Common myeloid progenitor, CD34-positive (primary cell): ENCODE measurements at regions not wholly inside any gene's neighbourhood (a gene's known extent, or its start where the extent isn't known, plus 50 kb on each side); places are given as distances from the start of the nearest gene placed in this dataset.

Experiments
- CTCF ChIA-PET: fragments of 350-600 bp; sonication (Branson Sonifier 250); formaldehyde crosslinking; loops from one replicate; lab custom pipeline; 2021; ENCODE audit warnings: antibody characterized with exemption; lab: Charles Lee
- POLR2A ChIA-PET: fragments of 350-600 bp; sonication (Branson Sonifier 250); formaldehyde crosslinking; loops from one replicate; lab custom pipeline; 2021; ENCODE audit warnings: antibody characterized with exemption; lab: Charles Lee
- DNase-seq, 3 donors: peaks; one replicate each; pipeline versions ENCODE4 v3.0.0 to v3.0.0-alpha.2; 2013
- H3K27ac ChIP-seq, 2 experiments: 1 replicate in 1 of 2; 2 replicates in 1 of 2; pipeline ENCODE4 v1.7.0; 2013; ENCODE audit warnings: inconsistent platforms in 2 of 2, low read length in 2 of 2, mild to moderate bottlenecking in 2 of 2, low read depth in 1 of 2, moderate library complexity in 1 of 2; ENCODE audit not compliant: severe bottlenecking in 2 of 2, insufficient read depth in 1 of 2, poor library complexity in 1 of 2
- H3K27me3 ChIP-seq, 5 experiments: replicated peaks in 2 of 5; 1 replicate in 3 of 5; 2 replicates in 2 of 5; pipeline versions ENCODE4 v1.6.1 to v1.7.0; 2013; ENCODE audit warnings: low read length in 4 of 5, mild to moderate bottlenecking in 2 of 5, moderate library complexity in 2 of 5, inconsistent platforms in 1 of 5; ENCODE audit not compliant: insufficient read depth in 5 of 5, control insufficient read depth in 4 of 5
- H3K36me3 ChIP-seq, 4 experiments: 1 replicate in 2 of 4; 2 replicates in 2 of 4; pipeline versions ENCODE4 v1.6.1 to v1.7.0; 2013; ENCODE audit warnings: low read length in 3 of 4, control low read depth in 1 of 4, mild to moderate bottlenecking in 1 of 4; ENCODE audit not compliant: control insufficient read depth in 4 of 4, insufficient read depth in 4 of 4
- H3K4me1 ChIP-seq, 4 experiments: 1 replicate in 3 of 4; 2 replicates in 1 of 4; pipeline versions ENCODE4 v1.6.1 to v1.7.1; 2013; ENCODE audit warnings: low read length in 3 of 4, mild to moderate bottlenecking in 3 of 4, control low read depth in 1 of 4, inconsistent platforms in 1 of 4, moderate library complexity in 1 of 4; ENCODE audit not compliant: control insufficient read depth in 4 of 4, insufficient read depth in 4 of 4; ENCODE audit errors: control extremely low read depth in 1 of 4
- H3K4me3 ChIP-seq, 7 experiments: 1 replicate in 4 of 7; 2 replicates in 3 of 7; pipeline versions ENCODE4 v1.5.1 to v1.7.0; 2013; ENCODE audit warnings: mild to moderate bottlenecking in 7 of 7, low read length in 6 of 7, moderate library complexity in 6 of 7, inconsistent platforms in 2 of 7, low read depth in 2 of 7, control low read depth in 1 of 7; ENCODE audit not compliant: insufficient read depth in 4 of 7, control insufficient read depth in 1 of 7; ENCODE audit errors: extremely low read depth in 1 of 7
- H3K9me3 ChIP-seq, 5 experiments: 1 replicate in 4 of 5; 2 replicates in 1 of 5; pipeline versions ENCODE4 v1.6.1 to v1.7.1; 2013; ENCODE audit warnings: low read length in 4 of 5, mild to moderate bottlenecking in 2 of 5, inconsistent platforms in 1 of 5, low read depth in 1 of 5, moderate library complexity in 1 of 5; ENCODE audit not compliant: control insufficient read depth in 4 of 5, insufficient read depth in 2 of 5; ENCODE audit errors: control extremely low read depth in 1 of 5
- WGBS: methylation state at CpG from one replicate; pipeline ENCODE4 v1.1.5; 2013; ENCODE audit not compliant: insufficient coverage; 5-methylcytosine and 5-hydroxymethylcytosine counted together

GRCh38 chr3:104750581-104750980, 616.1 kb upstream of the ALCAM start:
- ChIA-PET POLR2A (no interaction called here), CTCF (no interaction called here)
- Histone ChIP-seq H3K36me3 (no peaks in the 10 kb centered on the region), H3K4me1 (no peaks in the 10 kb centered on the region), H3K9me3 (peaks cover 0 to 2% (median 0%) of the 10 kb centered on the region in 5 experiments), H3K27ac (no peak overlapping the region), H3K27me3 (no peaks in the 10 kb centered on the region), H3K4me3 (no peak overlapping the region)
- WGBS: 83% methylated on average over 3 of the region's 4 CpGs
- DNase-seq: no peak

GRCh38 chr3:104755791-104756190, 610.9 kb upstream of the ALCAM start:
- CTCF ChIA-PET: no interaction called here

GRCh38 chr3:104763007-104763406, 603.7 kb upstream of the ALCAM start:
- CTCF ChIA-PET: no interaction called here

More at GRCh38 chr3:104755791-104756190, 610.9 kb upstream of the ALCAM start:
- no CpG with 5 or more reads among the region's 1 CpG for whole genome bisulfite sequencing
- Histone ChIP-seq H3K9me3 (no peaks in the 10 kb centered on the region), H3K27ac (no peak overlapping the region), H3K4me3 (no peak overlapping the region), H3K4me1 (no peaks in the 10 kb centered on the region), H3K27me3 (no peaks in the 10 kb centered on the region), H3K36me3 (no peaks in the 10 kb centered on the region)
- DNase-seq: no peak
- POLR2A ChIA-PET: no interaction called here

GRCh38 chr3:104764496-104764895, 602.2 kb upstream of the ALCAM start:
- ChIA-PET CTCF (interaction anchor here (0.6 kb wide), 1 partner anchor 1524 kb away, joined by 3 read pairs; no protein-coding TSS in a partner anchor), POLR2A (no interaction called here)
- no peaks in the 10 kb centered on the region for H3K36me3 ChIP-seq
- no peak overlapping the region for H3K27ac ChIP-seq
- H3K4me1 ChIP-seq: no peaks in the 10 kb centered on the region
- no peak for DNase-seq
- peaks cover 0 to 2% (median 0%) of the 10 kb centered on the region in 5 experiments for H3K9me3 ChIP-seq
- WGBS: no CpG with 5 or more reads among the region's 4 CpGs
- no peak overlapping the region for H3K4me3 ChIP-seq
- no peaks in the 10 kb centered on the region for H3K27me3 ChIP-seq

More at GRCh38 chr3:104763007-104763406, 603.7 kb upstream of the ALCAM start:
- Histone ChIP-seq H3K9me3 (peaks cover 0 to 2% (median 0%) of the 10 kb centered on the region in 5 experiments), H3K27ac (no peak overlapping the region), H3K4me3 (no peak overlapping the region), H3K4me1 (no peaks in the 10 kb centered on the region), H3K27me3 (no peaks in the 10 kb centered on the region), H3K36me3 (no peaks in the 10 kb centered on the region)
- DNase-seq: no peak
- POLR2A ChIA-PET: no interaction called here

- Histone ChIP-seq H3K9me3 (no peaks in the 10 kb centered on the region), H3K27me3 (no peaks in the 10 kb centered on the region), H3K36me3 (no peaks in the 10 kb centered on the region), H3K27ac (no peak overlapping the region), H3K4me3 (no peak overlapping the region), H3K4me1 (no peaks in the 10 kb centered on the region)
- POLR2A ChIA-PET: no interaction called here
- CTCF ChIA-PET: no interaction called here
- no CpG with 5 or more reads among the region's 3 CpGs for WGBS
- no peak for DNase-seq
These were observed 597.8 kb upstream of the ALCAM start for GRCh38 chr3:104768886-104769285.

- no peaks in the 10 kb centered on the region for H3K4me1 ChIP-seq
- WGBS: 94% methylated on average over 7 of the region's 7 CpGs
- no peaks in the 10 kb centered on the region for H3K27me3 ChIP-seq
- no peaks in the 10 kb centered on the region for H3K36me3 ChIP-seq
- H3K4me3 ChIP-seq: no peak overlapping the region
- no peak overlapping the region for H3K27ac ChIP-seq
- ChIA-PET POLR2A (no interaction called here), CTCF (no interaction called here)
- H3K9me3 ChIP-seq: peaks cover 0 to 4% (median 0%) of the 10 kb centered on the region in 5 experiments
- DNase-seq: no peak
These were observed 587.4 kb upstream of the ALCAM start for GRCh38 chr3:104779324-104779723.

- Histone ChIP-seq H3K9me3 (peaks cover 0 to 4% (median 0%) of the 10 kb centered on the region in 5 experiments), H3K4me1 (no peaks in the 10 kb centered on the region), H3K27me3 (no peaks in the 10 kb centered on the region), H3K27ac (no peak overlapping the region), H3K36me3 (no peaks in the 10 kb centered on the region), H3K4me3 (no peak overlapping the region)
- no CpG with 5 or more reads among the region's 2 CpGs for WGBS
- no peak for DNase-seq
- POLR2A ChIA-PET: no interaction called here
- CTCF ChIA-PET: no interaction called here
These were observed 585.6 kb upstream of the ALCAM start for GRCh38 chr3:104781112-104781511.
